ENCODE measurements at regions not wholly inside any gene's neighbourhood (a gene's known extent, or its start where the extent isn't known, plus 50 kb on each side); places are given as distances from the start of the nearest gene placed in this dataset.

GRCh38 chr1:196075621-196076020, 532.6 kb downstream of the KCNT2 start:
- TF ChIP-seq FOXP2 (optimal IDR thresholded peaks at IDR 0.05; ENCODE audit: borderline replicate concordance, extremely low read depth, extremely low read length, insufficient read depth) (no peak), TAF1 (IDR thresholded peaks at IDR 0.05; ENCODE audit: borderline replicate concordance, insufficient read depth, low read length) (no peak), POLR2AphosphoS5 (IDR thresholded peaks at IDR 0.05; ENCODE audit: low read depth, low read length) (no peak), SIN3A (IDR thresholded peaks at IDR 0.05; ENCODE audit: borderline replicate concordance, insufficient read depth, low read length) (no peak)
- TF ChIP-seq, protein P1, sequence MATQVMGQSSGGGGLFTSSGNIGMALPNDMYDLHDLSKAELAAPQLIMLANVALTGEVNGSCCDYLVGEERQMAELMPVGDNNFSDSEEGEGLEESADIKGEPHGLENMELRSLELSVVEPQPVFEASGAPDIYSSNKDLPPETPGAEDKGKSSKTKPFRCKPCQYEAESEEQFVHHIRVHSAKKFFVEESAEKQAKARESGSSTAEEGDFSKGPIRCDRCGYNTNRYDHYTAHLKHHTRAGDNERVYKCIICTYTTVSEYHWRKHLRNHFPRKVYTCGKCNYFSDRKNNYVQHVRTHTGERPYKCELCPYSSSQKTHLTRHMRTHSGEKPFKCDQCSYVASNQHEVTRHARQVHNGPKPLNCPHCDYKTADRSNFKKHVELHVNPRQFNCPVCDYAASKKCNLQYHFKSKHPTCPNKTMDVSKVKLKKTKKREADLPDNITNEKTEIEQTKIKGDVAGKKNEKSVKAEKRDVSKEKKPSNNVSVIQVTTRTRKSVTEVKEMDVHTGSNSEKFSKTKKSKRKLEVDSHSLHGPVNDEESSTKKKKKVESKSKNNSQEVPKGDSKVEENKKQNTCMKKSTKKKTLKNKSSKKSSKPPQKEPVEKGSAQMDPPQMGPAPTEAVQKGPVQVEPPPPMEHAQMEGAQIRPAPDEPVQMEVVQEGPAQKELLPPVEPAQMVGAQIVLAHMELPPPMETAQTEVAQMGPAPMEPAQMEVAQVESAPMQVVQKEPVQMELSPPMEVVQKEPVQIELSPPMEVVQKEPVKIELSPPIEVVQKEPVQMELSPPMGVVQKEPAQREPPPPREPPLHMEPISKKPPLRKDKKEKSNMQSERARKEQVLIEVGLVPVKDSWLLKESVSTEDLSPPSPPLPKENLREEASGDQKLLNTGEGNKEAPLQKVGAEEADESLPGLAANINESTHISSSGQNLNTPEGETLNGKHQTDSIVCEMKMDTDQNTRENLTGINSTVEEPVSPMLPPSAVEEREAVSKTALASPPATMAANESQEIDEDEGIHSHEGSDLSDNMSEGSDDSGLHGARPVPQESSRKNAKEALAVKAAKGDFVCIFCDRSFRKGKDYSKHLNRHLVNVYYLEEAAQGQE (IDR thresholded peaks at IDR 0.05; ENCODE audit: insufficient read depth in 1 of 2, low read depth in 2 of 2, low read length in 2 of 2), result no peak

- no peak for TF ChIP-seq SIN3A (IDR thresholded peaks at IDR 0.05; ENCODE audit: borderline replicate concordance, insufficient read depth, low read length)
- TF ChIP-seq TAF1 (IDR thresholded peaks at IDR 0.05; ENCODE audit: borderline replicate concordance, insufficient read depth, low read length), result no peak
- TF ChIP-seq POLR2AphosphoS5 (IDR thresholded peaks at IDR 0.05; ENCODE audit: low read depth, low read length), result no peak
- no peak for TF ChIP-seq FOXP2 (optimal IDR thresholded peaks at IDR 0.05; ENCODE audit: borderline replicate concordance, extremely low read depth, extremely low read length, insufficient read depth)
- TF ChIP-seq, protein P1 (IDR thresholded peaks at IDR 0.05; ENCODE audit: insufficient read depth in 1 of 2, low read depth in 2 of 2, low read length in 2 of 2), result no peak
Observed at GRCh38 chr1:196074182-196074581, 534.1 kb downstream of the KCNT2 start.

DNA sequence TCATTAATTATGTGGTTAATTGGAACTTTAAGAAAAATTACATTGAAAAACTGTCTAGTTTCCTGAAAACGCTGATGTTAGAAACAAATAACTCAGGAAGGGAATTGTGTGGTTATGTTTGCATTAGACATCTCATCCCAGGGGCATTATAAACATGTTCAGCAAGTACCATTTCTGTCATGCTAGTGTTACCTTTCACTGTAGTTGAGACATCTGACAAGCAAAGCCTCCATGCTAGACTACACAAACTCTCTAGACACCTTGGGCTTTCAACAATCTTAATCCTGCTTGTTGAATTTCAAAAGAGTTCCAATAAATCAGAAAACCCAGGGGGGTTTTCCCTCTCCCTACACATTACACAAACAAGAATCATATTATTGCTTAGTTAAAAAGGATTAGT, 536.8 kb downstream of the KCNT2 start:
- no peak for TF ChIP-seq TAF1 (IDR thresholded peaks at IDR 0.05; ENCODE audit: borderline replicate concordance, insufficient read depth, low read length)
- no peak for TF ChIP-seq POLR2AphosphoS5 (IDR thresholded peaks at IDR 0.05; ENCODE audit: low read depth, low read length)
- TF ChIP-seq, protein P1 (IDR thresholded peaks at IDR 0.05; ENCODE audit: insufficient read depth in 1 of 2, low read depth in 2 of 2, low read length in 2 of 2), result no peak
- TF ChIP-seq FOXP2 (optimal IDR thresholded peaks at IDR 0.05; ENCODE audit: borderline replicate concordance, extremely low read depth, extremely low read length, insufficient read depth), result no peak
- TF ChIP-seq SIN3A (IDR thresholded peaks at IDR 0.05; ENCODE audit: borderline replicate concordance, insufficient read depth, low read length), result no peak

- TF ChIP-seq, protein P1 (IDR thresholded peaks at IDR 0.05; ENCODE audit: insufficient read depth in 1 of 2, low read depth in 2 of 2, low read length in 2 of 2), result no peak
- TF ChIP-seq SIN3A (IDR thresholded peaks at IDR 0.05; ENCODE audit: borderline replicate concordance, insufficient read depth, low read length), result no peak
Observed at GRCh38 chr1:196070940-196071339, 537.3 kb downstream of the KCNT2 start.

DNA sequence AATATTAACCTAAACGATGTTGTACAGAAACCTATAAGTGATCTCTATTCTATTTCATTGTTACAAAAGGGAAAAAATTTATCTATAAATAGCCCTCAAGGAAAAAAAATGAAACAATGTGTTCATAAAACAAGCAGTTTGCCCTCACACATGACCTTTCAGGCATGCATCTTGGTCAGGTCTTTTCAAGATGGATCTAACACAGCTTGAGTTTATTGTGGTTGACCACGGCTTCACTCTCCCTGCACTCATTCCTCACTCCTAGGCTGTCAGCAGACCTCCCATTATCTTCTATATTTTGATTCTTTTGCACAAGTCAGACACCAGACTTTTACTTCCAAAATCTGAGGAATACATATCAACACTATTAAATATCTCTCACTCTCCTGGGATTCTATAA, 544.3 kb downstream of the KCNT2 start:
- TF ChIP-seq POLR2AphosphoS5 (IDR thresholded peaks at IDR 0.05; ENCODE audit: low read depth, low read length) (no peak), SIN3A (IDR thresholded peaks at IDR 0.05; ENCODE audit: borderline replicate concordance, insufficient read depth, low read length) (no peak), FOXP2 (optimal IDR thresholded peaks at IDR 0.05; ENCODE audit: borderline replicate concordance, extremely low read depth, extremely low read length, insufficient read depth) (no peak), TAF1 (IDR thresholded peaks at IDR 0.05; ENCODE audit: borderline replicate concordance, insufficient read depth, low read length) (no peak)
- TF ChIP-seq, protein P1 (IDR thresholded peaks at IDR 0.05; ENCODE audit: insufficient read depth in 1 of 2, low read depth in 2 of 2, low read length in 2 of 2), result no peak
